HEK293 (cell line): ENCODE measurements at regions not wholly inside any gene's neighbourhood (a gene's known extent, or its start where the extent isn't known, plus 50 kb on each side); places are given as distances from the start of the nearest gene placed in this dataset.

ENCODE experiments used
- ZFP41 ChIP-seq: fragments of 450-650 bp; formaldehyde crosslinking; IDR thresholded peaks from 2 replicates; pipeline ENCODE4 v1.5.1; 2016; ENCODE audit warnings: missing biosample characterization, missing genetic modification characterization, borderline replicate concordance
- ZNF610 ChIP-seq: fragments of 450-650 bp; formaldehyde crosslinking; IDR thresholded peaks from 2 replicates; pipeline ENCODE4 v1.5.1; 2016; ENCODE audit warnings: missing biosample characterization, missing genetic modification characterization, borderline replicate concordance
- ZSCAN23 ChIP-seq: fragments of 450-650 bp; formaldehyde crosslinking; IDR thresholded peaks from 2 replicates; pipeline ENCODE4 v1.5.1; 2016; ENCODE audit warnings: missing biosample characterization, missing genetic modification characterization

- no peak for TF ChIP-seq ZSCAN23
- TF ChIP-seq ZFP41 (tag by site-specific recombination) = no peak
- TF ChIP-seq ZNF610 = no peak
Measured at GRCh38 chr12:91529829-91530228, 347.2 kb upstream of the DCN start.
